ENCODE measurements at regions not wholly inside any gene's neighbourhood (a gene's known extent, or its start where the extent isn't known, plus 50 kb on each side); places are given as distances from the start of the nearest gene placed in this dataset.
"Not testable (repeated sequence)": the region's sequence is repeated elsewhere in the genome, so short reads cannot be mapped to it uniquely, and the experiment has no call there.

DNA sequence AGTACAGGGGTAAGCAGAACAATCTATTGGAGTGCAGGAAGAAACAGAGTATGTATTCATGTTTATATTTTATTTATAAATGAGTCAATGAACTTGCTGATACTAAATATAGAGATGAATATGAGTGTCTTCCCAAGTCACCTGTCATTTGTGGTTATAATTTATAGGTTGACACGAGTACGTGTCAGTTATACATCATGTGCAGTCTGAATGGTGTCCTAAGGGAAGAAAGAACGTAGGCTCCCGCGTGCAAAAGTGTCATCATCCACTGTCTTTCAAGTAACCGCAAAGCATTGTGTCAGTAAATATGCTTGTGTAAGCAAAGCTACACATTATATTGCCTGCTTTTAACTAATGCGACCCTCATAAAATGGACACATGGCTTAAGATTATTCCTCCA is 786.1 kb downstream of the KCNJ2 start:
- no peak for DNase-seq

DNA sequence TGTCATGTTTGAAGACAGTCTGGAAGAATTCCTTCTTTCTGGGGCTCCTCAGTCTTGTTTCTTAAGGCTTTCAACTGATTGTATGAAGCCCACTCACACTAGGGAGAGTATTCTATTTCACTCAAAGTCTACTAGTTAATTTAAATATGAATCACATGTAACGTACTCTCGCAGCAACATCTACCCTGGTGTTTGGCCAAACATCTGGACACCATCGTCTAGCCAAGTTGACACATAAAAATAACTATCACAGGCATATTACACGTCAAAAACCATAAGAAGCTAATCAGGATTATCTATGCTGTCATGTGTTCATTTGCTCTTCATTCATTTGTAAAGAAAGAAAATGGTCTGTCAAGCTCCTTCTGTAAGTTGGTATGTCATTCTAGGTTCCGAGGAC is 787.4 kb downstream of the KCNJ2 start:
- no peak for DNase-seq

GRCh38 chr17:70961341-70961740 is 792.0 kb downstream of the KCNJ2 start:
- no peak for DNase-seq

- DNase-seq = no peak
Observed at GRCh38 chr17:70968302-70968701, 799.0 kb downstream of the KCNJ2 start.

- no peak for DNase-seq
Observed at GRCh38 chr17:70969521-70970034, 800.2 kb downstream of the KCNJ2 start.

DNA sequence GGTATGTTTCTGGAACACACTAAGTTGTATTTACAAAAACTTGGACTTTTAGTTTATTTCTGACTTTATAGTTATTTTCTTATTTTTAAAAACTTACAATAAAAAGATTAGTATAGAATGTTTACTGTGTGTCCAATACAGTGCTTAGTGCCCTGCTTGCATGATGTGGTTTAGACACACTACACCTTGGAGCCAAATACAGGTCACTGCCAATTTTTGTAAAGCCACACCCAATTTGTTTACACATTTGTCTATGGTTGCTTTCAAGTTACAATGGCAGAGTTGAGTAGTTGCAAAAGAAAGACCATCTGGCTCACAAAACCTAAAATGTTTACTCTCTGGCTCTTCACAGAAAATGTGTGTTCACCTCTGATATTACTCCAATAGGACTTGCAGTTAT is 807.1 kb downstream of the KCNJ2 start:
- DNase-seq = no peak

DNA sequence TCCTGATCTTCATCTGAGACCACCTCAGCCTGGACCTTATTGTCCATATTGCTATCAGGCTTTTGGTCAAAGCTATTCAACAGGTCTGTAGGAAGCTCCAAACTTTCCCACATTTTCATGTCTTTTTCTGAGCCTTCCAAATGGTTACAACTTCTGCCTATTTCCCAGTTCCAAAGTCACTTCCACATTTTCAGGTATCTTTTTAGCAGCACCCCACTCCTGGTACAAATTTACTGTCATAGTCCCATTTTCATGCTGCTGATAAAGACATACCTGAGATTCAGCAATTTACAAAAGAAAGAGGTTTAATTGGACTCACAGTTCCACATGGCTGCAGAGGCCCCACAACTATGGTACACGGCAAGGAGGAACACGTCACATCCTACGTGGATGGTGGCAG is 815.5 kb downstream of the KCNJ2 start:
- no peak for DNase-seq

DNA sequence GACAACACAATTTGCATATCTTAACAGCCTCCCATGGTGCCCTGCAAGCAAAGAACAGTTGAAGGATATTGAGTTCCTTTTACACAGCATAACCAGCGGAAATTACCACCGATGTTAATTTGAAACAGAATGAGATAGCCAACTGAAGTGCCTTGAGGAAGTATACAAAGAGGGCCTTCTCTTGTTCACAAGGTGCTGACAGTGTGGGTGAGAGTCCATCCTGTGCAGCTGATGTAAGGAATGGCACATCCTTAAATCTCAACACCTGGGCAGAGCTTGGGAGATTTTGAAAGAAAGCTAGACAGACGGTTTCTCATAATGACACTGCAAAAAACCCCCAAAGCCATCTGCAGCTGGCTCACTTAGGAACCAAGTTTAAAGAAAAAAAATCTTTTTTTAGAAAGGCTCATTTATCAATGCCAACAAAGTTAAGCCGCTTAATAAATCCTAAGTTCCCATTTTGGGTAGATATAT is 818.6 kb downstream of the KCNJ2 start:
- no peak for DNase-seq

GRCh38 chr17:70988622-70989021 is 819.3 kb downstream of the KCNJ2 start:
- no peak for DNase-seq

DNA sequence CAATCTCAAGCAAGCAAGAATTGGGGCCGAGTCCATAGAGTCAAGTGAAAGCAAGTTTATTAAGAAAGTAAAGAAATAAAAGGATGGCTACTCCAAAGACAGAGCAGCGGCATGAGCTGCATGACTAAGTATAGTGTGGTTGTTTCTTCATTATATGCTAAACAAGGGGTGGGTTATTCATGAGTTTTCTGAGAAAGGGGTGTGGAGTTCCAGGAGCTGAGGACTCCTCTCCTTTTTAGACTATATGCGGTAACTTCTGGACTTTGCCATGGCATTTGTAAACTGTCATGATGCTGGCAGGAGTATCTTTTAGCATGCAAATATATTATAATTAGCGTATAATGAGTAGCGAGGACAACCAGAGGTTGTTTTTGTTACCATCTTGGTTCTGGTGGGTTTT is 819.9 kb downstream of the KCNJ2 start:
- no peak for DNase-seq

- DNase-seq = no peak
Observed at GRCh38 chr17:70994194-70994593, 824.9 kb downstream of the KCNJ2 start.

DNA sequence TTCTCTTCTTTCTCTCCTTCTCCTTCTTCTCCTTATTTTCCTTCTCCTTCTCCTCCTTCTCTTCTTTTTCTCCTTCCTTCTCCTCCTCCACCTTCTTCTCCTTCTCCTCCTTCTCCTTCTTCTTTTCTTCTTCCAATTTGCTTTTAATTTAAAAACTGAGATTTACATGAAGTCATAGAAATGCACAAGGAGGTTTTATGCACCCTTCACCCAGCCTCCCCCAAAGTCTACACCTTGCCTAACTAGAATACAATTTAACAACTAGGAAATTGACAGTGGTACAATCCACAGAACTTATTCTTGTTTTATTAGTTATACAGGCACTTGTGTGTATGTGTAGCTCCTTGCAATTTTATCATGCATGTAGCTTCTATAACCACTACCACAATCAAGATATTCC is 826.7 kb downstream of the KCNJ2 start:
- no peak for DNase-seq

GRCh38 chr17:71003736-71004135 is 834.4 kb downstream of the KCNJ2 start:
- DNase-seq = no peak

DNA sequence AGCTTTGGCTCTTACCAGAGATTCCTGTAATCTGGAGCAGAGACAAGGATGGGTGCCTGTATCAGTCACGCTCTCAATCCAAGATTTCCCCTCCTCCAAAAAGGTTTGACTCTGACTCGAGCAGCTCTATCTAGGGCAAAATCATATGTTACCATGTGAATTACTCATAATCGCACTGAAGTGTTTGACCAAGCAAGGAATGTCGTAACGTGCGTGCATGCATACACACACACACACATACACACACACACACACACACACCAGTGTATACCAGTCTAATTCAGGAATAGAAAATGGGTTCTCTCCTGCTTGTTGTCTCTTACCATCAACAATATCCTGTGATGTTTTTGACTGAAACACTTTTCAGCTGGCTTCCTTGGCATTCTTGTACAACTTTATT is 835.1 kb downstream of the KCNJ2 start:
- no peak for DNase-seq

GRCh38 chr17:71011391-71011790 is 842.1 kb downstream of the KCNJ2 start:
- DNase-seq = no peak

- no peak for DNase-seq
Observed at GRCh38 chr17:71019699-71020098, 850.4 kb downstream of the KCNJ2 start.

DNA sequence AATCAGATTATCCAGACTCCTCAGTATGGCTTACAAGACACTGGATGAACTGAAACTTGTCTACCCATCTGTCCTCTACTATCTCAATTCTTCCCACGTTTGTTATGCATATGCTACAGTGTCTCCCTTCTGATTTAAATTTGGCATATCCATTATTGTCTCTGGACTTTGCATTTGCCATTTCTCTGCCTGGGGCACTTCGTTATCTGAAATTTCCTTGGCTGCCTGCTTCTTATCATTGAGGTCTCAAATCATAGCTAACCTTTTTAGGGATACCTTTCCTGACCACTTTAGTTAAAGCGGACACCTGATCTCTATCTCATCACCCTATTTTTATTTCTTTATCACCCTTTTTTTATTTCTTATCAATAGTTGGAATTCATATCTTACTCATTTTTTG is 853.4 kb downstream of the KCNJ2 start:
- no peak for DNase-seq

GRCh38 chr17:71023249-71024030 is 854.1 kb downstream of the KCNJ2 start:
- DNase-seq = peak; percentile 2 to 12

DNA sequence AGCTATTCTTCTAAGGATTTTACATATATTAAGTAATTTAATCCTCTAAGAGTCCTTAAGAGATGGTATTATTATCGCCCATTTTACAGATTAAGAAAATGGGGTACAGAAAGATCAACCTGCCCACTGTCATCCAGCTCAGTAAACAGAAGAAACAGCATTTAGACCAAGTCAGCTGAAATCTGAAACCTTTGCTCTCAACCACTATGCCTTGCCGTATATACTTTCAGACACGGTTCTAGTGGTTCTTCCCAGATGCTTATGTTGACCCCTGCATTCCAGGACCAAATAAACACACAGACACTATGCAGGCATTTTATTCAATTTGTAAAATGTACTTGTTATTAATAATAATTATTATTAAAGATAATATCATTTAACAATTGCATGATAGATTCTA is 854.8 kb downstream of the KCNJ2 start:
- no peak for DNase-seq

- no peak for DNase-seq
Observed at GRCh38 chr17:71024969-71025368, 855.6 kb downstream of the KCNJ2 start.

GRCh38 chr17:71029246-71029645 is 859.9 kb downstream of the KCNJ2 start:
- no peak for DNase-seq

- not testable (repeated sequence) for DNase-seq
Observed at GRCh38 chr17:71031286-71031685, 862.0 kb downstream of the KCNJ2 start.

DNA sequence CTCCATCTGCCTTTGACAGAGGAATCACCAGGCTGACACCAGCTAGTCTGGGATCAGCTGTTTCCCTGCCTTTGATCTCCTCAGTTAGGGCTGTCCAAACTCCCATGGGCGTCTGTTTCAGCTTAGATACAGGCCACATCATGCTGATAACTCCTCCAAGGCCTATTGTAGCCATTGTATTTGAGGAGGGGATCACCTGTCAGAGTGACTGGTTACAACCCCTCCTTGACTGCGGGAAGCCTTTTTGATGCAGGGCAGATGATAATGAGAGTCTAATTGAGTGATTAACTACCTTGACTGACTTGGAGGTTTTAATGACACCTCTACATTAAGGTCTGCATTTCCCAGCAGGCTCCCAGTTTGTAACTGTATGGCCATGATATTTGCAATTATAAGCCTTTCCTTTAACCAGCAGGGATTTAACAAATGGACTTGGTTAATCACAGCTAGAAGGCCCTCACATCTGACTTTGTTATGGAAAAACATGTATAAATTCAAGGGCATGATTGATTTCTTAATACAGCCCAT is 863.5 kb downstream of the KCNJ2 start:
- DNase-seq = no peak

DNA sequence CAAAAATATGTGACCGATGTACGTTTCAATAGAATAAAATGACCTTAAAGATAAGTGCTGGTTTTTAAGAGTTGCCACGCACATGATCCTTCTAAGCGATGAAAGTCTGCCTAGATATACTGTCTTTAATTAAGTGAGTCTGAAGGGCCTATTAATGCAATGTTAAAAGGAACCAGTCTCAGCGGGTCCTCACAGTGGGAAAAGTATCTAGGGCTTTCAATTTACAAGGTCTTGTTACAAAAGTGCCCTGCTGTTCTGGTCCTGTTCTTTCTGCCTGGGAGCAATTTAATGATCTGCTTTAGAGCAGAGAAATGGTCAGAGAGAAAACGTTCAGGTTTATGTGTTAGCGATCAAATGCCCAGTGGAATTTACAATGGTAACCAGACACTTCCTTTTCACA is 864.0 kb downstream of the KCNJ2 start:
- DNase-seq = no peak

DNA sequence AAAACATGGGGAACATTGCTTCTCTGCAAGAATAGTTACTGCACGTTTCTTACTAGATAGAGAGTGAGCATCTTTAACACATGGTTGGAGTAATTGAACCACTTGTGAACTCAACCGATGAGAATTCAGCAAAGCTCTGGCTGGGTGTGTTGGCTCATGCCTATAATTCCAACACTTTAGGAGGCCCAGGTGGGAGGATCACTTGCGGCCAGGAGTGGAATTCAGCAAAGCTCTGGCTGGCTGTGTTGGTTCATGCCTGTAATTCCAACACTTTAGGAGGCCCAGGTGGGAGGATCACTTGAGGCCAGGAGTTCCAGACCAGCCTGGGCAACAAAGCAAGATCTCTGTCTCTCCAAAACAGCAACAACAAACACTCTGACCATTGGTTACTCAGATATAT is 865.9 kb downstream of the KCNJ2 start:
- no peak for DNase-seq
